Mucosa of descending colon (tissue), 3 donors: ENCODE measurements at regions not wholly inside any gene's neighbourhood (a gene's known extent, or its start where the extent isn't known, plus 50 kb on each side); places are given as distances from the start of the nearest gene placed in this dataset.

Experiments used
- ATAC-seq: fragments of 200-7000 bp; cut with Tn5 transposase; one replicate; pipeline ENCODE4 v1.9.1; 2020; ENCODE audit warnings: mild to moderate bottlenecking, moderate library complexity
- DNase-seq, 3 donors: peaks; one replicate each; pipeline ENCODE4 v3.0.0-alpha.2; 2020
- H3K36me3 ChIP-seq: fragments of 200-600 bp; one replicate; pipeline ENCODE4 v1.8.0; 2021; ENCODE audit warnings: low read depth, mild to moderate bottlenecking
- H3K4me1 ChIP-seq: fragments of 200-600 bp; one replicate; pipeline ENCODE4 v1.8.0; 2021; ENCODE audit warnings: low read depth, mild to moderate bottlenecking
- H3K4me3 ChIP-seq: fragments of 200-600 bp; one replicate; pipeline ENCODE4 v1.8.0; 2021; ENCODE audit warnings: mild to moderate bottlenecking
- H3K9me3 ChIP-seq: fragments of 200-600 bp; one replicate; pipeline ENCODE4 v1.8.0; 2021; ENCODE audit warnings: mild to moderate bottlenecking
- CTCF ChIP-seq: fragments of 200-600 bp; IDR thresholded peaks from one replicate; pipeline ENCODE4 v1.8.0; 2022; ENCODE audit warnings: antibody characterized with exemption, mild to moderate bottlenecking
- intact Hi-C, 2 donors: fragments of 100-400 bp; cut with DNase I in 1 of 2; cut with micrococcal nuclease in 1 of 2; formaldehyde crosslinking; loops; one replicate each; pipeline versions ENCODE4 v1.11.0 to v1.11.1; 2022; cut with DNase I, micrococcal nuclease
- donor health status: DM: no; HTN: no; CAD: no; lungs with moderate emphysema.
- donor health status: DM: no; HTN: no; CAD: no.
- donor health status: DM: no; HTN: yes; CAD: no.

GRCh38 chr5:12805165-12805698 is 901.0 kb upstream of the CTNND2 start:
- no peak for ATAC-seq
- intact Hi-C loops, result no loop called here
- H3K4me3 ChIP-seq, result no peak overlapping the region
- H3K4me1 ChIP-seq, result no peaks in the 10 kb centered on the region
- peaks cover 25% of the 10 kb centered on the region for H3K9me3 ChIP-seq
- DNase-seq, result peak in 1 of 3 donors; percentile 19
- no peaks in the 10 kb centered on the region for H3K36me3 ChIP-seq
- TF ChIP-seq CTCF, result no peak

- intact Hi-C loops, result no loop called here
- Histone ChIP-seq H3K4me1 (no peaks in the 10 kb centered on the region), H3K4me3 (no peak overlapping the region), H3K9me3 (peaks cover 44% of the 10 kb centered on the region), H3K36me3 (no peaks in the 10 kb centered on the region)
- ATAC-seq (no peak), DNase-seq (no peak)
- no peak for TF ChIP-seq CTCF
These were observed 894.9 kb upstream of the CTNND2 start for GRCh38 chr5:12799165-12799564.

- H3K4me3 ChIP-seq, result no peak overlapping the region
- peak in 1 of 3 donors; percentile 36 for DNase-seq
- intact Hi-C loops, result no loop called here
- H3K36me3 ChIP-seq, result no peaks in the 10 kb centered on the region
- TF ChIP-seq CTCF, result no peak
- no peaks in the 10 kb centered on the region for H3K4me1 ChIP-seq
- peak; percentile 8 for ATAC-seq
- H3K9me3 ChIP-seq, result peaks cover 62% of the 10 kb centered on the region
These were observed 891.1 kb upstream of the CTNND2 start for GRCh38 chr5:12795333-12795663.

- Histone ChIP-seq H3K4me3 (no peak overlapping the region), H3K9me3 (peaks cover 66% of the 10 kb centered on the region), H3K36me3 (no peaks in the 10 kb centered on the region), H3K4me1 (no peaks in the 10 kb centered on the region)
- TF ChIP-seq CTCF, result no peak
- DNase-seq (peak in 1 of 3 donors; percentile 46), ATAC-seq (no peak)
- intact Hi-C loops, result no loop called here
These were observed 890.5 kb upstream of the CTNND2 start for GRCh38 chr5:12794476-12795332.

GRCh38 chr5:12793373-12793772 is 889.1 kb upstream of the CTNND2 start:
- Histone ChIP-seq H3K4me3 (no peak overlapping the region), H3K9me3 (peaks cover 64% of the 10 kb centered on the region), H3K4me1 (no peaks in the 10 kb centered on the region), H3K36me3 (no peaks in the 10 kb centered on the region)
- intact Hi-C loops, result no loop called here
- ATAC-seq (no peak), DNase-seq (no peak)
- no peak for TF ChIP-seq CTCF
